A673 (cell line): ENCODE measurements at regions not wholly inside any gene's neighbourhood (a gene's known extent, or its start where the extent isn't known, plus 50 kb on each side); places are given as distances from the start of the nearest gene placed in this dataset.

Experiments
- EZH2 ChIP-seq: fragments of 200-600 bp; sonication (generic); IDR thresholded peaks from 2 replicates; pipeline ENCODE4 v1.6.1; 2017; ENCODE audit warnings: borderline replicate concordance, low read depth, mild to moderate bottlenecking, mixed read lengths, antibody characterized with exemption, low read length; ENCODE audit not compliant: poor library complexity, severe bottlenecking
- TF ChIP-seq, protein P1 (sequence below): fragments of 300-800, 200-600 bp; sonication (generic); conservative IDR thresholded peaks from 2 replicates; pipeline ENCODE4 v1.5.1; 2017; ENCODE audit warnings: low read depth, mild to moderate bottlenecking, antibody characterized with exemption, low read length, moderate library complexity, mixed read lengths

DNA sequence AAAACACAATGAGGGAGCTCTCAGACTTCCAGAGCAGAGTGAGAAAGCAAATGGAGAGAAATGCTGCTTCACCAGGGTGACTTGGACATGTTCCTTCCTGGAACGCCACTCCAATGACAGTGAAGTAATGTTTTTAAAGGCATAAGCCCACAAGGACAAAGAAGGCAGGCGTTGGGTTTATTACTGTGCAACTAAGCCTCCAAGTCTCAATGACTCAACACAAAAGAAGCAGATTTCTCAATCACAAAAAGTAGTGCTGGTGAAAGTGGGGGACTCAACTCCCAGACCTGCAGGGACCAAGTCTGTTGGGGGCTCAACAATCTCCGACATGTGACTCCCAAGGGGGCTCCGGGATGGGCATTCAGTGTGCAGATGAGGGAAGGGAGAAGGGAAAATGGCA, 505.2 kb downstream of the BCL11B start:
- TF ChIP-seq, protein P1, sequence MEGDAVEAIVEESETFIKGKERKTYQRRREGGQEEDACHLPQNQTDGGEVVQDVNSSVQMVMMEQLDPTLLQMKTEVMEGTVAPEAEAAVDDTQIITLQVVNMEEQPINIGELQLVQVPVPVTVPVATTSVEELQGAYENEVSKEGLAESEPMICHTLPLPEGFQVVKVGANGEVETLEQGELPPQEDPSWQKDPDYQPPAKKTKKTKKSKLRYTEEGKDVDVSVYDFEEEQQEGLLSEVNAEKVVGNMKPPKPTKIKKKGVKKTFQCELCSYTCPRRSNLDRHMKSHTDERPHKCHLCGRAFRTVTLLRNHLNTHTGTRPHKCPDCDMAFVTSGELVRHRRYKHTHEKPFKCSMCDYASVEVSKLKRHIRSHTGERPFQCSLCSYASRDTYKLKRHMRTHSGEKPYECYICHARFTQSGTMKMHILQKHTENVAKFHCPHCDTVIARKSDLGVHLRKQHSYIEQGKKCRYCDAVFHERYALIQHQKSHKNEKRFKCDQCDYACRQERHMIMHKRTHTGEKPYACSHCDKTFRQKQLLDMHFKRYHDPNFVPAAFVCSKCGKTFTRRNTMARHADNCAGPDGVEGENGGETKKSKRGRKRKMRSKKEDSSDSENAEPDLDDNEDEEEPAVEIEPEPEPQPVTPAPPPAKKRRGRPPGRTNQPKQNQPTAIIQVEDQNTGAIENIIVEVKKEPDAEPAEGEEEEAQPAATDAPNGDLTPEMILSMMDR: no peak
- TF ChIP-seq EZH2: no peak
